Inferior parietal cortex (tissue), 1 donor: ENCODE measurements at regions not wholly inside any gene's neighbourhood (a gene's known extent, or its start where the extent isn't known, plus 50 kb on each side); places are given as distances from the start of the nearest gene placed in this dataset.

ENCODE experiments used
- DNase-seq: peaks from one replicate; pipeline ENCODE4 v3.0.0-alpha.2; 2016; ENCODE audit errors: extremely low spot score

DNA sequence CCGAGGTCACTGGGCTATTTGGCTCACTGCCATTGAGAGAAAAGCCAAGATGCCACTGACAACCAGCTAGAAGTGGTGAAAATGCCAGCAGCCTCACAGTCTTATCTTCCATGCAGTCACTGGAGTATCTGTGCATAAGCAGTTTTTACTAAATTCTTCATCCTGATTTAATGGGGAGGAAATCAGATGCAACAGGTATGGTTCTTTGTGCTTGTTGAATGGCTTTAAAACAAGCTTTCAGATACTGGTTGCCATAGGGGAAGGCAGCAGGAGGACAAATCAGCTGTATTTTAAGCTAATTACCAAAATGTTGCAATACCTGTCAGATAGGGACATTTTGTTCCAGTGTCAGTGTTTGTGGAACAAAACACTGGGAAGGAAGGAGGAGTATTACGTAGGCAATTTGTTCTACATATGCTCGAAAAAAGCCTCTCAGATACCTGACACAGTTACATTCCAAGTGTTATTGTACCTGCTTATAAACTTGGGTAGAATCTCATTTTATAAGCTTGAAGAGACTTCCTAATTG lies 54.1 kb upstream of the ARHGAP5 start:
- no peak for DNase-seq

DNA sequence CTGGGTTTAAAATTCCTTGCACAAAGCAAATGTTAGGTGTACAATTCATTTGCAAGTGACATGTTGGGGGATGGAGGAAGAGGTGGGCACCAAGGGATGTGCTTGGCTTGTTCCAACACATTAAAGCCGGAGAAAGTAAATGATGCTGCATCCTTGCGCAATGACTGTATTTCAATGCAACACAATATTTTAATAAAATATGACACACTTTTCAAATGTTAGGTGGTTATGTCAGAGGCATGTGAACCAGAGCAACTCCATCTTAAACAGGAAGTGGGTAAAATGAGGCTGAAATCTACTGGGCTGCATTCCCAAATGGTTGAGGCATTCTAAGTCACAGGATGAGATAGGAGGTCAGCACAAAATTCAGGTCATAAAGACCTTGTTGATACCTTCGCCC lies 53.6 kb upstream of the ARHGAP5 start:
- DNase-seq, result no peak

DNA sequence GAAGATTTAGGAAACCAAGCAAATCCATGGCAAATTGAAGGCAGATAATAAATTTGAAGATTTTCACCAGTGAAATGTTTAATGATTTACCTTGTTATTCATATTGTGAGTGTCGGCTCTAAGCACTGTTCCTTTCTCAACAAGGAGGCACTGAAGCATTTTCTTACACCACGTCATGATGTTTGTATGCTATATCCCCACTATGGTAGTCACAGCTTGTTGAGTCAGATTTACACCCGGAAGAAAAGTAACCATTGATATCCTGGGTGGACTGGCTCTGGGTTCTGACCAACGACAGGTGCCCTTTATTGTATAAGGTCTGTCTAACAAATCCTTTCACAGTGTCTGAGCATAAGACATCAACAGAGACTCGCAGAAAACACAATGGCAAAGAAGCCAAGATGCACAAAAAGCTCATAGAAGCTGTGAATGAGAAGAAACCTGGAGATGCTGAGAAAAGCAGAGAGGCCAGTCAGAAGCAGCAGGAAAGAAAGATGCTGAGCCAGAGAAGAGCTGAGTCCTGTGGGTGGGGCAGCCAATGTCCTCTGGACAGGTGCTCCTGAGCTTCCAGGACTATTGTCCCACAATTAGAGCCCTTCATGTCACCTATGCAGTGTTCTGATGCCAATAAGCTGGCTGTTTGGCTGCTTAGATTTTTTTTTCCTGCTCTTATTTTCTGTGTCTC lies 49.7 kb upstream of the ARHGAP5 start:
- no peak for DNase-seq
